Spinal cord (tissue), 9 donors: ENCODE measurements at regions not wholly inside any gene's neighbourhood (a gene's known extent, or its start where the extent isn't known, plus 50 kb on each side); places are given as distances from the start of the nearest gene placed in this dataset.

Experiments used
- DNase-seq, 6 donors: peaks; one replicate each; pipeline versions ENCODE4 v3.0.0 to v3.0.0-alpha.2; 2013 to 2015; ENCODE audit warnings: low spot score in 6 of 6, low read depth in 4 of 6
- H3K27ac ChIP-seq: one replicate; pipeline ENCODE4 v1.5.1; 2013; ENCODE audit warnings: low read depth, low read length, control low read depth
- H3K27me3 ChIP-seq: one replicate; pipeline ENCODE4 v1.6.1; 2013; ENCODE audit warnings: low read length; ENCODE audit not compliant: control insufficient read depth, insufficient read depth
- H3K36me3 ChIP-seq: one replicate; pipeline ENCODE4 v1.6.1; 2013; ENCODE audit warnings: low read length; ENCODE audit not compliant: control insufficient read depth, insufficient read depth
- H3K4me1 ChIP-seq: one replicate; pipeline ENCODE4 v1.6.1; 2013; ENCODE audit warnings: low read length; ENCODE audit not compliant: control insufficient read depth, insufficient read depth
- H3K4me3 ChIP-seq: one replicate; pipeline ENCODE4 v1.5.1; 2013; ENCODE audit warnings: low read depth, low read length, control low read depth
- H3K9me3 ChIP-seq: one replicate; pipeline ENCODE4 v1.6.1; 2013; ENCODE audit warnings: low read length; ENCODE audit not compliant: control insufficient read depth, insufficient read depth
- WGBS: methylation state at CpG from one replicate; pipeline ENCODE4 v1.1.5; 2013; ENCODE audit warnings: missing lambda C conversion rate; ENCODE audit not compliant: insufficient coverage; 5-methylcytosine and 5-hydroxymethylcytosine counted together
- donor health status: healthy.

GRCh38 chr10:78937800-78938694 lies 130.7 kb upstream of the ZMIZ1 start:
- H3K9me3 ChIP-seq: no peaks in the 10 kb centered on the region
- peaks cover 48% of the 10 kb centered on the region for H3K4me1 ChIP-seq
- no peaks in the 10 kb centered on the region for H3K36me3 ChIP-seq
- 79% methylated on average over 6 of the region's 10 CpGs for WGBS
- no peaks in the 10 kb centered on the region for H3K27me3 ChIP-seq
- DNase-seq: no peak
- no peak overlapping the region for H3K4me3 ChIP-seq
- H3K27ac ChIP-seq: no peak overlapping the region

DNA sequence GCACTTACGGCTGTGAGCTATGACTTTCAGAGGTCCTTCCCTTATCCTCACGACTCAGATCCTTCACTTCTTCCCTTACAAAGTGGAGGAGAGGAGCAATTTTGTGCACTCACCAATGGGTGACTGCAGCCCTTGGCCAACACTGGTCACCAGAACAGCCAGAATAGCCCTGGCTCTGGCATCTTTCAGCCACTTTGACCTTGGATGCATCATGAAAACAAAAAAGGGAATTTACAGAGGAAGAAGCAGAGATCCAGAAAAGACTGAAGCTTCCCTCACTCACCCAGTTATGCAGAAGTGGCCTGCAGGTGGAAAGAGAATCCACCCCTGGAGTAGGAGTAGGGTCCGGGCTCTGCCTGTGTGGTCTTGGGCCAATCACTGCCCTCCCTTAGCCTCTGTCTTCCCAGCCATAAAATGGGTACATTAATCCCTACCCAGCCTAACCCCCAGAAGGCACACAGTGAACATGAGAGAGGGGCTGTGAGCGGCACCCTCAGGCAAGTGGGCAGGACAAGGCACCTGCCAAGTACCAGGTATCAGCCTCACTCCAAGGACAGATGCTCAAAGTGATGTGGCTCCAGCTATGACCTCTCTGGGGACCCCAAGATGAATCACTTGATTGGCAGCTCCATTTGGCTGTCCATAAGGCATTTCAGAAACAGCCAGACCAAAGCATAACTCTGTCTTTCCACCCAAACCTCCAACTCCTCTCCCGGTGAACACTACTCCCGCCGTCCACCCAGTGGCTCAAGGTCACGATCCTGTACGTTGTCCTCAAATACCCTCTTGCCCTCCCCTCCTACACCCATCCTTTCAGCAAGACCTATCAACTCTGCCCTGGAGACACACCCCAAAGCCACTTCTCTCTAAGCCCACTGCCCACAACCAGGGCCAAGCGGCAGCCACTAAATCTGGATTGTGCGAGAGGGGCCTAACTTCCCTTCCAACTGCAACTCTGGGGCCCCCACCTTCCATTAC lies 129.8 kb upstream of the ZMIZ1 start:
- DNase-seq: no peak
- Histone ChIP-seq H3K27ac (no peak overlapping the region), H3K4me1 (peaks cover 43% of the 10 kb centered on the region), H3K27me3 (no peaks in the 10 kb centered on the region), H3K36me3 (no peaks in the 10 kb centered on the region), H3K9me3 (no peaks in the 10 kb centered on the region), H3K4me3 (no peak overlapping the region)
- 96% methylated on average over 10 of the region's 11 CpGs for WGBS

GRCh38 chr10:78942091-78942501 lies 126.7 kb upstream of the ZMIZ1 start:
- Histone ChIP-seq H3K9me3 (no peaks in the 10 kb centered on the region), H3K27me3 (no peaks in the 10 kb centered on the region), H3K27ac (no peak overlapping the region), H3K4me1 (peaks cover 33% of the 10 kb centered on the region), H3K4me3 (no peak overlapping the region), H3K36me3 (no peaks in the 10 kb centered on the region)
- DNase-seq: peak in 1 of 6 donors; percentile 74
- WGBS: 58% methylated on average over 2 of the region's 4 CpGs

GRCh38 chr10:78944723-78945312 lies 123.9 kb upstream of the ZMIZ1 start:
- H3K27ac ChIP-seq: peak overlapping the region; percentile 59
- no CpG with 5 or more reads among the region's 3 CpGs for WGBS

DNA sequence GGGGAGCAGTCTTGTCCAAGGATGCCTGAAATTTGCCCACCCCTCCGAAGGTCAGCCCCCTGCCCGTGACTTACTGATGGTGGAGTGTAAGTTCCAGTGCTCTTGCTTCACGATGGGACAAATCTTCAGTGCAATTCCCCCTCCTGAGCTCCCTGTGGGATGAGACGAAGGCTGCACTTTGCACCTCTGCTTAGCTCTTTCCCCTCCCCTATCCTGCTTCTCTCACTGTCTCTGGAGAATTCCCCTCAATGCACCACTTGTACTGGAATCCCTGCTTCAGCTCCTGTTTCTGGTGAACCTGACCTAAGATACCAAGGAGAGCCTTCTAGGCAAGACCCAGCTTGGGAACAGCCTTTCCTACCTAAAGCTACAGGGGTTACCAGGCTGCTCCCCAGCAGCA lies 122.9 kb upstream of the ZMIZ1 start:
- H3K4me1 ChIP-seq: peaks cover 24% of the 10 kb centered on the region
- H3K36me3 ChIP-seq: no peaks in the 10 kb centered on the region
- H3K27me3 ChIP-seq: no peaks in the 10 kb centered on the region
- 33% methylated on average over 1 of the region's 4 CpGs for WGBS
- DNase-seq: no peak
- no peak overlapping the region for H3K4me3 ChIP-seq
- H3K27ac ChIP-seq: no peak overlapping the region
- no peaks in the 10 kb centered on the region for H3K9me3 ChIP-seq

More at GRCh38 chr10:78944723-78945312, 123.9 kb upstream of the ZMIZ1 start:
- Histone ChIP-seq H3K9me3 (no peaks in the 10 kb centered on the region), H3K4me3 (no peak overlapping the region), H3K27me3 (no peaks in the 10 kb centered on the region), H3K4me1 (peaks cover 24% of the 10 kb centered on the region), H3K36me3 (no peaks in the 10 kb centered on the region)
- DNase-seq: peak in 1 of 6 donors; percentile 77

GRCh38 chr10:78947226-78947625 lies 121.5 kb upstream of the ZMIZ1 start:
- Histone ChIP-seq H3K9me3 (no peaks in the 10 kb centered on the region), H3K27me3 (no peaks in the 10 kb centered on the region), H3K27ac (no peak overlapping the region), H3K4me1 (peaks cover 20% of the 10 kb centered on the region), H3K36me3 (no peaks in the 10 kb centered on the region), H3K4me3 (no peak overlapping the region)
- DNase-seq: no peak
- 71% methylated on average over 4 of the region's 6 CpGs for WGBS

- Histone ChIP-seq H3K4me1 (peaks cover 22% of the 10 kb centered on the region), H3K27me3 (no peaks in the 10 kb centered on the region), H3K27ac (no peak overlapping the region), H3K4me3 (no peak overlapping the region), H3K9me3 (no peaks in the 10 kb centered on the region), H3K36me3 (no peaks in the 10 kb centered on the region)
- 94% methylated on average over 2 of the region's 2 CpGs for WGBS
- no peak for DNase-seq
Measured at GRCh38 chr10:78947733-78948132, 121.0 kb upstream of the ZMIZ1 start.

DNA sequence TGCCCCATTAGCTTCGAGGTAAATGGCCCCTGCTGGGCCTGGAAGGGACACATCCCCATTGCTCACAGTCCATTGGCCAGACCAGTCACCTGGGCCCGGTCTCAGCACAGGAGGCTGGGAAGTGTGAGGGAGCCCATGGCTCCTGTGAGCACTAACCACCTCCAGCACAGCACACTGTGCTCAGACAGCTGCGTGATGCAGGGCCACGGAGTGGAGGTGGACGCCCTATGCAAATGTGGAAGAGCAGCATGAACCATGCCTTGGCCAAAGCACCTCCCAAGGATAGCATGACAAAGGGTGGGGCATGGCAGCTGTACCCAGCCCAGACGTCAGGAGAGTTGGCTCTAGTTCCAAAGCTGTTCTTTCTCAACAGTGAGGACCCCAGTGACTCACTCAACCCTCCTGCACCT lies 120.1 kb upstream of the ZMIZ1 start:
- Histone ChIP-seq H3K27ac (no peak overlapping the region), H3K4me3 (no peak overlapping the region), H3K36me3 (no peaks in the 10 kb centered on the region), H3K9me3 (no peaks in the 10 kb centered on the region), H3K4me1 (peaks cover 30% of the 10 kb centered on the region), H3K27me3 (no peaks in the 10 kb centered on the region)
- WGBS: 77% methylated on average over 6 of the region's 6 CpGs
- DNase-seq: no peak
